HG03159 (cell line): ENCODE measurements at regions not wholly inside any gene's neighbourhood (a gene's known extent, or its start where the extent isn't known, plus 50 kb on each side); places are given as distances from the start of the nearest gene placed in this dataset.
A peak's percentile ranks its signal among the peaks of the same experiment; 100 is the strongest.

Source experiments
- ATAC-seq: cut with Tn5 transposase; IDR thresholded peaks from one replicate; pipeline ENCODE4 v1.9.1; 2021; ENCODE audit warnings: mild to moderate bottlenecking, moderate library complexity; ENCODE audit not compliant: unreplicated experiment

DNA sequence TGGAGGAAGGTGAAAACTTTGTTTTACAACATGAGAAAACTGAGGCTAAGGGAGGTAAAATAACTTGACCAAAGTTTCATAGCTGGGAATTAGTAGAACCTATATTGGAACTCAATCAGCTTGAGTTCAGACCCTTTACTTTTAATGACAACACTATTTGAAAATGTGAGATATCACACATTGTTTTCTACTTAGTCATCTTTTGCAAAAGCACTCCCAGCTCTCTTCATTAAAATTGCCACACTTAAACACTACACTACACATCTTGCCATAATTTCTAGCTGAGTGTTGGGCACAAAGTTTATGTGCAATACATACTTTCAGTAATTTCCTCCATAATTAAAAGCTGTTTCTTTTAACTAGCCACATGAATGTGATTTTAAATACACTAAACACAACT, 230.4 kb upstream of the DCBLD2 start:
- ATAC-seq = no peak

DNA sequence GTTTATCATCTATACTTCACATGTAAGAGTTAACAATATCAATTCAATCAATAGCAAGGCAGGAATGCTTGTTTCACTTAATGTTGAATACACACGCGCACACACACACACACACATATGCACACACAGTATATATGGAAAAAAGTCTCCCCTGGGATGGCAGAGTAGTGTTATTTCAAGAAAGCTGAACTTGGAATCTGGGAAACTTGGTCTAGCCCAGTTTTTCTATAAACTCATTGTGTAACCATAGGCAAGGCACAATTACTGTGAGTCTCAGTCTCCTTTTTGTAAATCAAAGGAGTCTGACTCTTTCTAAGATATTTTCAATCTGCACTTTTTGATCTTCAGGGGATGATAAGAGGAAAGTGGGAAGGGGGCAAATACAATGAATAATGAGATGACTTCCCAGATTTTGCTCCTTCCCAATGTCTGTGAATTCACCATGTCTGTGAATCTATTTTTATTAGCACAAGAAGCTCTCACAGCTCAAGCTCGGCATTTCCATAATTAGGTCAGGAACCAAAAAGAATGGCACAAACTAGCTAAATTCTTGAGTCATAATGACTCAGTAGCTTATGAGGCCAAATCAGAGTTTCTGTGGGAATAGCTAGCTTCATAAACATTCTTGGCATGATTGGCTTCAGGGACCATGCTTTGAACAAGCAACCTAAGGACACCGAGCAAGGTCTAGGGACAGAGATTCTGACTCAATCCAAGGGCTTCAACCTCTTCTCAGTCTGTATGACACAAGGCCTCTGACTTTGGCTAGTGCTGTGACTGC, 227.4 kb upstream of the DCBLD2 start:
- no peak for ATAC-seq

GRCh38 chr3:99128235-99128634, 226.7 kb upstream of the DCBLD2 start:
- ATAC-seq = no peak

DNA sequence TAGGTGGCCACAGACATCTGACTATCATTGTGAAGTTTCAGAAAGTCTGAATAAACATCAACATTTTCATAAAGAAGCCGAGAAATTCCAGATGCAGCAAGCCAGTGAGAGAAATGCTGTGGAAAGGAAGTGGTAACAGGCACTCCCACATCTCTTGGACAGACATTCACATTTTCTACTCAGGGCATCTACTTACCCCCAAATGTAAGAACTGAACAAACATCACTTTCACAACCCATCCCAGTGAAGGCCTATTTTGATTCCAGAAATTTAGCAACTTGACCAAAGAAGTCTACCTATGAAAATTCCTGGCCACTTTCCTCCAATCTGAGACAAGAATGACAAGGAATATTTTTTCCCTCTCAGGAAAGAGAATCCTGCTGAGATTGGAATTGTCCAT, 224.8 kb upstream of the DCBLD2 start:
- no peak for ATAC-seq

GRCh38 chr3:99119385-99119784, 217.9 kb upstream of the DCBLD2 start:
- ATAC-seq = no peak

- no peak for ATAC-seq
Observed at GRCh38 chr3:99118381-99118780, 216.9 kb upstream of the DCBLD2 start.

DNA sequence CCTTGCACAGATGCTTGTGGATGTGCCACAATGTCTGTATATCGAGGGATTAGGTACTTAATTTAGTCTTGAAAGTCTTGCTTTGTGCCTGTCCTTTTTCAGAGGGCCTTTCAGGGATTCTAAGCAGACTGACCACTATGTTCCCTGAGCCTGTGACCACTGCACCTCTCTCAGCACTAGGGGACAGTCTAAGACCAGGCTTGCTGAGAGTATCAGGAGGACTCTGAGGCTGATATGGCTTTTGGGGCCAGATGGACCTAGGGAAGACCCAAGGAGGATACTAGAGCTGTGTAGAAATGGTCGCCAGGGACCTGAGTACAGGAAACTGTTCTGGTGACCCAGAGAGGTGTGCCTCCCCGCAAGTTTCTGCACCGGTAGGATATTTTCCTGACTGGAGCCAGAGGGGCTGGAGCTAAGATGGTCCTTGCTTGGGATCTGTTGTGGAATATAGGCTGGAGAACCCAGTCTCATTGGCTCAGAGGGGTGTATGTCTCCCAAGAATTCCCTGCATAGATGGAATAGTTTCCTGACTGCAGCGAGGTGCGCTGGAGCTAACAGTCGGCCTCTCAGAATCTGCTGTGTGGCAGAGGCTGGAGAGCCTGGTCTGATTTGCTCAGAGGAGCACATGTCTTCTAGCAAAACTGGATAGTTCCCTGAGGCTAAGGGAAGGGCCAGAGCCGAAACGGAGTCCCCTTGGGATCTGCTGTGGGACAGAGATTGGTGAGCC, 213.2 kb upstream of the DCBLD2 start:
- no peak for ATAC-seq

DNA sequence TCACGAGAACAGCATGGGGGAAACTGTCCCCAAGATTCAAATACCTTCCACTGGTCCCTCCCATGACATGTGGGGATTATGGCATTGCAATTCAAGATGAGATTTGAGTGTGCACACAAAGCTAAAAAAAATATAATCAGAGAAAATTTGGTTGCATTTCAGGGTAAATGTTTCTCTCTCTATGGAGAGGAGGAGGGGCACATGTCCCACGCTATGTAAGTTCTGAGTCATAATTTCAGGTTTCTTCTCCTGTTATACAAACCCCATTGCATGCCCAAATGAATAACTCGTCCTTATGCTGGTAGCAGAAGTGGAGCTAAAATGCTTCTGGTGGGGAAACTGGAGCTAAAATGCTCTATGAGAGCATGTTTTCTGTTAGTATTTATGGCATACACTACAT, 209.7 kb upstream of the DCBLD2 start:
- ATAC-seq = no peak

DNA sequence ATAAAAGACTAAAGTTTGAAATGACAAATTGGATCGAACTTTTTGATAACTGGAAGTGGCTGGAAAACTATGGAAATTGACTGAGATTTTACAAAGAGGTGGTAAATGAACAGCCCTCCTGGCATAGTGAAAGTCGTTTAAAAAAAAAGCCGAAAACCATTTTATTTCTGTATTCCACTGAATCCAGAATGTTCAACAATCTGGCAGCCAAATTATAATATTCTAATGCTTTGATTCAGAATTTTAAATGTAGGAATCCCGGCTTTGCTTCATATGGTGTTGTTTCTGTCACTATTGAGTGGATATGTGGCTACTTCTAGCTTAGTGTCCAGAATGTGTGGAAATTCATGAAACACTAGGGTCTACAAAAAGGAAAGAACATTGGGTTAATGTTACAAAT, 208.9 kb upstream of the DCBLD2 start:
- ATAC-seq = no peak

GRCh38 chr3:99108508-99108907, 207.0 kb upstream of the DCBLD2 start:
- no peak for ATAC-seq

GRCh38 chr3:99094606-99095005, 193.1 kb upstream of the DCBLD2 start:
- ATAC-seq = no peak

GRCh38 chr3:99087277-99087676, 185.8 kb upstream of the DCBLD2 start:
- no peak for ATAC-seq

DNA sequence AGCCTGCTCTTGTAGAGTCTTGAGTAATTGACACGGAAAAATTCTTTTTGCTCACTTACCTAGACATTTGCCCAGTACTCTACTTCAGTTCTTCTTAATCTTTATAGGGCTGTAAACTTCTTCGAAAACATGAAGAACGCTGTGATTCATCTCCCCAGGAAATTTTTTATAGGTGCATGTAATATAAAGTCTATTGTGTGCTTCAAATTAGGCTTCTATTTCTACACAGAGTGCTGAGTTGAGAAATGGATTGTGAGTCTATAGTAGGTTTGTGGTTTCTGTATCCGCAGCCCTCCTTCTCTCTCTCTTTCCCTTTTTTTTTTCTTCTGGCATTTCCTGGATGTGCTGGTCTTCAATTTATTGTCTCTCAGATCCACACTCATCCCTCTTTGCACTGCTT, 183.3 kb upstream of the DCBLD2 start:
- no peak for ATAC-seq

DNA sequence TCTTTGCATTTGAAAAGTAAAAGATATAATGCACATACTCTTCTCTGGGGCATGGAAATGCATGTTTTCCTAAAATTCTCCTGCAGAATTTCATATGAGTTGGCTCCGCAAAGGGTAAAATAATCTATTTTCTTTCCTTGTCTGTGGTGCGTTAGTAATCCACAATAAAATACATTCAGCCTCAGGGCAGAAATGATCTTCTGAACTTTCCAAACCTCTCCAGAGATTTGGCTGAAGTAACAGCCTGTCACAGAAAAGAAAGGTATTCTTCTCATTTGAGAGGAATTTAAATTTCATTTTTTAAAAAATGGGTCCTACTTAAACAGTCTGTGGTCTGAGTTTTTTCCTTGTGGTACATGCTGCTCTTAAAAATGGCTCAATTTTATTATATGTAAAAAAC, 182.7 kb upstream of the DCBLD2 start:
- no peak for ATAC-seq

DNA sequence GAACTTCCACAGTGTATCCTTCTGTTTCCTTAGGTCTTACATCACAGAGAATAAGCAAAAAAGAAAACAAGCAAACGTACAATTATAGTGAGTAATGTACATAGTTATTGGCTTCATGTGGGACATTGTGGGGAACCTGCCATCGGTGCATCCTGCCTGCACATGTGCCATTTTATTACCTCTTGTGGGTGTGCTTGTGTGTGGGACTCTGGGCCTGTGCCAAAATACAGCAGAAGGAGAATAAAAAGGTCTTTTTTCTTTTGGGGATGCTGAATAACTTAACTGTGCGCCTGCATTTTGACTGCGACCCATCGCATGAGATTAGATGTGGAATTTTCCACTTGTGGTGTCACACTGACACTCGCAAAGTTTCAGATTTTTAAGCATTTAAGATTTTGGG, 169.6 kb upstream of the DCBLD2 start:
- ATAC-seq = no peak

- ATAC-seq = no peak
Observed at GRCh38 chr3:99069973-99070372, 168.5 kb upstream of the DCBLD2 start.

- ATAC-seq = no peak
Observed at GRCh38 chr3:99066863-99067262, 165.4 kb upstream of the DCBLD2 start.

DNA sequence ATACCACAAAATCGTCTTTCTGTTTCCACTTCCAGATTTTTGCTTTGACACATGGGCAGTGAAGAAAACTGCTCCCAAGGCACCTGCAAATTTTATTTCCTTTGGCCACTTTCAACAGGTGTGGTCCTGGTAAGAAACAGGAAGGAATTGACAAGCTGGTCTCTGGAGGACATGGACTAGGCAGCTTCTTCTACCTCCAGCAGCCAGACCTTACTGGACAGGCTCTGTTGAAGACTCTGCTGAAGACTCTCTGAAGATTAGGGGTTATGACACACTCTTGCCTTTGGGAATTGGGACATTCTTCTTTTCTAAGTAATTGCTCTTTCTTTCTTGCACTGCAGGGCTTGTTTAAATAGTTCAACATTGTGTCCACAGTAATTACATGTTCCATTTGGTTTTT, 147.7 kb upstream of the DCBLD2 start:
- no peak for ATAC-seq

- no peak for ATAC-seq
Observed at GRCh38 chr3:99041747-99042146, 140.3 kb upstream of the DCBLD2 start.

- ATAC-seq = no peak
Observed at GRCh38 chr3:99031778-99032177, 130.3 kb upstream of the DCBLD2 start.

DNA sequence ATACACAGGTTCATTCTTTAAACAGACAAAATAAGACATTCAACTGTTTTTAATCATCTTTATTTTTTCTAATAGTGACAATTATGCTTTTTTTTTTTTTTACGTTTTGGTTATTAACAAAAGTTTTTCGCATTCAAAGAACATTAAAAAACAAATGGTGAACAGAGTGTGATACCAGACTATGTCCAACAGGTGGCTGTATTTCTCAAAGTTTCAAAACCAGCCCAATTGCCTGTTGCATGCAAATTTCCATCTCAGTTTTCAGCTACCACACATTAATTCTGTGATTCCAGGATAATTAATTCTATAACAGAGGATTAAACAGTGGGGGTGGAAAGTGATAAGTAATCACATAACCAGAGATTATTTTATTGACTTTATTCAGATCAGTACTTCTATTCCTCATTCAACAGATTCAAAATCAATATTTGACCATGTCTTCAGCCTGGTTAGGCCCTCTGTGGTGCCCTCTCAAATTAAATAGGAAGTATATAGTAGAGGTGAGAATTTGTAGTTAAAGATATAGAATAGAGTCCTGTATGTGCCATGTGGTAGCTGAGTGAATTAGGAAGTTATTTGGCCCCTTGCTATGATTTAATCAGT, 122.2 kb upstream of the DCBLD2 start:
- ATAC-seq = peak; percentile 91

GRCh38 chr3:99021466-99021865, 120.0 kb upstream of the DCBLD2 start:
- ATAC-seq = no peak
